OCI-LY1 (cell line): ENCODE measurements at regions not wholly inside any gene's neighbourhood (a gene's known extent, or its start where the extent isn't known, plus 50 kb on each side); places are given as distances from the start of the nearest gene placed in this dataset.
"Not testable (repeated sequence)": the region's sequence is repeated elsewhere in the genome, so short reads cannot be mapped to it uniquely, and the experiment has no call there.

ENCODE experiments used
- H2AFZ ChIP-seq: fragments of 200-600 bp; sonication (generic), shearing (Covaris generic); 2 replicates; pipeline ENCODE4 v1.6.0; 2014; ENCODE audit warnings: antibody characterized with exemption, mild to moderate bottlenecking, low read length
- H3F3A ChIP-seq: fragments of 200-600 bp; sonication (generic), shearing (Covaris generic); 2 replicates; pipeline ENCODE4 v1.6.0; 2014; ENCODE audit warnings: mild to moderate bottlenecking, antibody characterized with exemption, low read length, moderate library complexity; ENCODE audit not compliant: insufficient read depth
- H3K27ac ChIP-seq: fragments of 200-600 bp; sonication (generic); 2 replicates; pipeline ENCODE4 v1.5.1; 2014; ENCODE audit warnings: low read length, mixed run types, mild to moderate bottlenecking, low read depth; ENCODE audit not compliant: poor library complexity, severe bottlenecking
- H3K27me3 ChIP-seq: fragments of 200-600 bp; sonication (generic); 2 replicates; pipeline ENCODE4 v1.6.0; 2014; ENCODE audit warnings: antibody characterized with exemption, mild to moderate bottlenecking, low read length, moderate library complexity; ENCODE audit not compliant: insufficient read depth
- H3K36me3 ChIP-seq: fragments of 200-600 bp; sonication (generic); 2 replicates; pipeline ENCODE4 v1.6.1; 2014; ENCODE audit warnings: mild to moderate bottlenecking, antibody characterized with exemption, low read length, moderate library complexity, mixed read lengths; ENCODE audit not compliant: insufficient read depth
- H3K4me1 ChIP-seq: fragments of 200-600 bp; sonication (generic); 2 replicates; pipeline ENCODE4 v1.5.1; 2014; ENCODE audit warnings: mild to moderate bottlenecking, low read length, moderate library complexity; ENCODE audit not compliant: insufficient read depth, severe bottlenecking
- H3K4me2 ChIP-seq: fragments of 200-600 bp; sonication (generic), shearing (Covaris generic); 2 replicates; pipeline ENCODE4 v1.6.1; 2014; ENCODE audit warnings: low read length
- H3K4me3 ChIP-seq: fragments of 200-600 bp; sonication (generic); 2 replicates; pipeline ENCODE4 v1.5.1; 2014; ENCODE audit warnings: low read length, low read depth, mild to moderate bottlenecking, mixed read lengths; ENCODE audit not compliant: poor library complexity, severe bottlenecking
- H3K79me2 ChIP-seq: fragments of 200-600 bp; shearing (Covaris generic); 2 replicates; pipeline ENCODE4 v1.6.1; 2016; ENCODE audit warnings: mixed run types, low read length, mixed read lengths; ENCODE audit not compliant: insufficient read depth
- H3K9ac ChIP-seq: fragments of 200-600 bp; sonication (generic), shearing (Covaris generic); 2 replicates; pipeline ENCODE4 v1.6.1; 2014; ENCODE audit warnings: mild to moderate bottlenecking, low read length, mixed read lengths
- H3K9me2 ChIP-seq: fragments of 200-600 bp; sonication (generic), shearing (Covaris generic); 2 replicates; pipeline ENCODE4 v1.6.1; 2014; ENCODE audit warnings: low read depth, mild to moderate bottlenecking, low read length, mixed read lengths
- H3K9me3 ChIP-seq: fragments of 200-600 bp; shearing (Covaris generic); 2 replicates; pipeline ENCODE4 v1.6.1; 2014; ENCODE audit warnings: low read length, mixed read lengths
- H4K20me1 ChIP-seq: fragments of 200-600 bp; sonication (generic), shearing (Covaris generic); 2 replicates; pipeline ENCODE4 v1.6.0; 2016; ENCODE audit warnings: mild to moderate bottlenecking, low read length; ENCODE audit not compliant: insufficient read depth
- EZH2 ChIP-seq: fragments of 200-600 bp; sonication (generic), shearing (Covaris generic); IDR thresholded peaks from 2 replicates; pipeline ENCODE4 v1.8.0; 2017; ENCODE audit warnings: borderline replicate concordance, mixed run types, mild to moderate bottlenecking, antibody characterized with exemption, low read length, moderate library complexity, mixed read lengths
- TF ChIP-seq, protein P1 (sequence below): fragments of 200-600 bp; sonication (generic), shearing (Covaris generic); IDR thresholded peaks from 2 replicates; pipeline ENCODE4 v1.5.1; 2017; ENCODE audit warnings: mild to moderate bottlenecking, antibody characterized with exemption, low read length, moderate library complexity, mixed read lengths

DNA sequence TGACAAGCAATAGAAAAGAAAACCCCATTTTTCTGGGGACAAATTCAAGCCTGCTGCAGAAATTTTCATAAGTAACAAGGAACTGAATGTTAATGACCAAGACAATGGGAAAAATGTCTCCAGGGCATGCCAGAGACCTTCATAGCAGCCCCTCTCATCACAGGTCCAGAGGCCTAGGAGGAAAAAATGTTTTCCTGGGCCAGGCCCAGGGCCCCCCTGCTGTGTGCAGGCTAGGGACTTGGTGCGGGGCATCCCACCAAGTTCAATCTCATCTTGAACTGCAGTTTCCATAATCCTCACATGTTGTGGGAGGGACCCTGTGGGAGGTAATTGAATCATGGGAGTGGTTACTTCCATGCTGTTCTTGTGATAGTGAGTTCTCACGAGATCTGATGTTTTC, 211.5 kb upstream of the GRIA3 start:
- Histone ChIP-seq H3K9ac (no peak overlapping the region), H4K20me1 (no peaks in the 10 kb centered on the region), H2AFZ (no peak overlapping the region), H3K79me2 (no peaks in the 10 kb centered on the region), H3K27me3 (no peaks in the 10 kb centered on the region), H3K4me1 (no peaks in the 10 kb centered on the region), H3K9me3 (no peaks in the 10 kb centered on the region), H3K27ac (no peak overlapping the region), H3K36me3 (no peaks in the 10 kb centered on the region), H3F3A (no peaks in the 10 kb centered on the region), H3K4me3 (no peak overlapping the region), H3K4me2 (no peak overlapping the region), H3K9me2 (no peaks in the 10 kb centered on the region)
- TF ChIP-seq, protein P1, sequence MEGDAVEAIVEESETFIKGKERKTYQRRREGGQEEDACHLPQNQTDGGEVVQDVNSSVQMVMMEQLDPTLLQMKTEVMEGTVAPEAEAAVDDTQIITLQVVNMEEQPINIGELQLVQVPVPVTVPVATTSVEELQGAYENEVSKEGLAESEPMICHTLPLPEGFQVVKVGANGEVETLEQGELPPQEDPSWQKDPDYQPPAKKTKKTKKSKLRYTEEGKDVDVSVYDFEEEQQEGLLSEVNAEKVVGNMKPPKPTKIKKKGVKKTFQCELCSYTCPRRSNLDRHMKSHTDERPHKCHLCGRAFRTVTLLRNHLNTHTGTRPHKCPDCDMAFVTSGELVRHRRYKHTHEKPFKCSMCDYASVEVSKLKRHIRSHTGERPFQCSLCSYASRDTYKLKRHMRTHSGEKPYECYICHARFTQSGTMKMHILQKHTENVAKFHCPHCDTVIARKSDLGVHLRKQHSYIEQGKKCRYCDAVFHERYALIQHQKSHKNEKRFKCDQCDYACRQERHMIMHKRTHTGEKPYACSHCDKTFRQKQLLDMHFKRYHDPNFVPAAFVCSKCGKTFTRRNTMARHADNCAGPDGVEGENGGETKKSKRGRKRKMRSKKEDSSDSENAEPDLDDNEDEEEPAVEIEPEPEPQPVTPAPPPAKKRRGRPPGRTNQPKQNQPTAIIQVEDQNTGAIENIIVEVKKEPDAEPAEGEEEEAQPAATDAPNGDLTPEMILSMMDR = no peak
- TF ChIP-seq EZH2 = no peak

DNA sequence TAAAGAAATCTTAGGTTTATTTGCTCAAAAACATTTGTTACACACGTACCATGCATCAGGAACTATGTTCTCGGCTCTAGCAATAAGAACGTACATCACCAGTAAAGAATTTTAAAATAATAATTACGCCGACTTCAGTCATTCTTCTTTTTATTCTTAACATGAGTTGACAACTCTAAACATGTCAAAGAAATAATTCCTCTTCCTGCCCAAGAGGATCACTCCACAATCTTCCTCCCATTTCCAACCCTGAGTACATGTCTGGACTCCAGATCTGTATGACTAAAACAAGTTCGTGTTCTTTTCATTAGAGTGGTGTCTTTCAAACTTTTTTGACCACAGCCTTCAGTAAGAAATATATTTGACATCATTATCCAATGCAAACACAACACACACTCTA, 201.6 kb upstream of the GRIA3 start:
- no peaks in the 10 kb centered on the region for H3K4me1 ChIP-seq
- H3K4me3 ChIP-seq = no peak overlapping the region
- H3K4me2 ChIP-seq = no peak overlapping the region
- no peaks in the 10 kb centered on the region for H3F3A ChIP-seq
- H3K79me2 ChIP-seq = no peaks in the 10 kb centered on the region
- no peaks in the 10 kb centered on the region for H3K27me3 ChIP-seq
- no peak overlapping the region for H3K27ac ChIP-seq
- no peaks in the 10 kb centered on the region for H3K9me3 ChIP-seq
- no peaks in the 10 kb centered on the region for H3K36me3 ChIP-seq
- no peaks in the 10 kb centered on the region for H3K9me2 ChIP-seq
- TF ChIP-seq, protein P1 = no peak
- TF ChIP-seq EZH2 = no peak
- H3K9ac ChIP-seq = no peak overlapping the region
- H2AFZ ChIP-seq = no peak overlapping the region
- H4K20me1 ChIP-seq = no peaks in the 10 kb centered on the region

DNA sequence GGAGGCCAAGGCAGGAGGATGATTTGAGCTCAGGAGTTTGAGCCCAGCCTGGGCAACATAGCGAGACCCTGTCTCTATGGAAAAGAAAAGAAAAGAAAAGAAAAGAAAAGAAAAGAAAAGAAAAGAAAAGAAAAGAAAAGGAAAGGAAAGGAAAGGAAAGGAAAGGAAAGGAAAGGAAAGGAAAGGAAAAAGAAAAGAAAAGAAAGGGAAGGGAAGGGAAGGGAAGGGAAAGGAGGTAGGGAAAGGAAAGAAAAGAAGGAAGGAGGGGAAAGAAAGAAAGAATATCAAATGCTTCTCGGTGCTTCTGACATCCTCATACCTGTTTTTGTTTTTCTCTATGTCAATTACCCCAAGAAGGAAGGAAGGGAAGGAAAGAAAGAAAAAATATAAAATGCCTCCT, 181.2 kb upstream of the GRIA3 start:
- not testable (repeated sequence) for H2AFZ ChIP-seq, H3K36me3 ChIP-seq, H3K9me2 ChIP-seq, H3K27ac ChIP-seq, H3K79me2 ChIP-seq, H3K9ac ChIP-seq, H3K4me1 ChIP-seq, H4K20me1 ChIP-seq, H3K4me2 ChIP-seq, H3K9me3 ChIP-seq, H3K27me3 ChIP-seq, H3F3A ChIP-seq, H3K4me3 ChIP-seq

DNA sequence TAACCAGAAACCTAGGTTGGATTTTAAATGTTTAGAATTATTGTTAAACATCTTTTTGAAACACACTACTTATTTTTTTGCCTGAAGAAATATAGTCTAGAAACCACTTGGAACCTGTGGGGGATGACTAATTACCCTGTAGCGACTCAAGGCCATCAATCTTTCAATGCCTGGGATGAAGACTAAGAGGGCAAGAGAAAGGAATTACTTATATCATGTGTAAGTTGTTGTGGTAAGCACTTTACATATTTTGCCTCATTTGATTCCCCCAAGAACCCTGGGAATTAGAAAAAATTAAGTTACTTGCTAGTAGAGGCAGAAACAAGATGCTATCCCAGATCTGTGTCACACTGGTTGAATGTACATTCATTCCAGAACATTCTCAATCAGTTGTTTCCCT, 170.9 kb upstream of the GRIA3 start:
- Histone ChIP-seq H3K9me2 (no peaks in the 10 kb centered on the region), H3K27me3 (no peaks in the 10 kb centered on the region)
- TF ChIP-seq, protein P1 = no peak
- TF ChIP-seq EZH2 = no peak

More for the DNA sequence above, 170.9 kb upstream of the GRIA3 start:
- Histone ChIP-seq H2AFZ (no peak overlapping the region), H3K4me3 (no peak overlapping the region), H3K4me2 (no peak overlapping the region), H4K20me1 (no peaks in the 10 kb centered on the region), H3K36me3 (no peaks in the 10 kb centered on the region), H3K9ac (no peak overlapping the region), H3K27ac (no peak overlapping the region), H3K4me1 (no peaks in the 10 kb centered on the region), H3K79me2 (no peaks in the 10 kb centered on the region), H3F3A (no peaks in the 10 kb centered on the region), H3K9me3 (no peaks in the 10 kb centered on the region)
